ENCODE measurements at regions not wholly inside any gene's neighbourhood (a gene's known extent, or its start where the extent isn't known, plus 50 kb on each side); places are given as distances from the start of the nearest gene placed in this dataset.

DNA sequence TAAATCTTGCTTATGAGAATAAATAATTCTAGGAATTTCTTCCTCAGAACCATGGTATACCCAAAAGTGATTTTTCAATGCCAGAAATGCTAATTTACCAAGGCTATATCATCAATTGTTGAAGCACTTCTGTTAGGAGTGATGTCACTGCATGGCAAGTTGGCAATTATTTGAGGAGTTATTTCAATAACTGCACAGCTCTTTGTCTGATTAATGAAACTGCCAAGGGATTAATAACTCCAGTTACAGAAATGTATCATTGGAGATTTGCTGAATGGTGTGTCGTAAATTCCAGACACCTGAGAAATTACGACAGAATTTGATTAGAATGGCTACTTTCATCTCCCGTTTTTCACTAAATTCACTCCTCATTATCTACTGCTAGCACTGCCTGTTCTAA lies 182.6 kb upstream of the TYRP1 start:
- no CpG with 5 or more reads among the region's 3 CpGs for WGBS, 2 experiments (ENCODE audit: extremely low coverage in 2 of 2, insufficient read length in 1 of 2)
- Histone ChIP-seq H2AFZ (replicated peaks; ENCODE audit: low read length, poor library complexity) (no peak overlapping the region), H3K4me3 (ENCODE audit: insufficient read depth, low read depth, low read length) (no peak overlapping the region)

More for the DNA sequence above, 182.6 kb upstream of the TYRP1 start:
- H3K36me3 ChIP-seq (ENCODE audit: control insufficient read depth, insufficient read depth, low read length), result no peaks in the 10 kb centered on the region
- H3K27me3 ChIP-seq (ENCODE audit: control insufficient read depth, insufficient read depth, low read length), result no peaks in the 10 kb centered on the region
- no peak overlapping the region for H3K23ac ChIP-seq (ENCODE audit: low read depth, low read length)
- H2AK5ac ChIP-seq (ENCODE audit: low read depth, low read length), result no peak overlapping the region
- no peak overlapping the region for H4K8ac ChIP-seq (ENCODE audit: low read depth in 2 of 2, low read length in 2 of 2)
- no peak overlapping the region for H3K4me2 ChIP-seq (ENCODE audit: low read depth, low read length)
- intact Hi-C loops (cut with micrococcal nuclease), result no loop called here
- H3K14ac ChIP-seq (replicated peaks; ENCODE audit: low read depth, low read length), result no peak overlapping the region
- no peak overlapping the region for H3K18ac ChIP-seq (ENCODE audit: low read depth, low read length)
- TF ChIP-seq, protein P1, sequence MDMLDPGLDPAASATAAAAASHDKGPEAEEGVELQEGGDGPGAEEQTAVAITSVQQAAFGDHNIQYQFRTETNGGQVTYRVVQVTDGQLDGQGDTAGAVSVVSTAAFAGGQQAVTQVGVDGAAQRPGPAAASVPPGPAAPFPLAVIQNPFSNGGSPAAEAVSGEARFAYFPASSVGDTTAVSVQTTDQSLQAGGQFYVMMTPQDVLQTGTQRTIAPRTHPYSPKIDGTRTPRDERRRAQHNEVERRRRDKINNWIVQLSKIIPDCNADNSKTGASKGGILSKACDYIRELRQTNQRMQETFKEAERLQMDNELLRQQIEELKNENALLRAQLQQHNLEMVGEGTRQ (IDR thresholded peaks at IDR 0.05; ENCODE audit: low read depth, low read length), result no peak
- TF ChIP-seq, protein P2, sequence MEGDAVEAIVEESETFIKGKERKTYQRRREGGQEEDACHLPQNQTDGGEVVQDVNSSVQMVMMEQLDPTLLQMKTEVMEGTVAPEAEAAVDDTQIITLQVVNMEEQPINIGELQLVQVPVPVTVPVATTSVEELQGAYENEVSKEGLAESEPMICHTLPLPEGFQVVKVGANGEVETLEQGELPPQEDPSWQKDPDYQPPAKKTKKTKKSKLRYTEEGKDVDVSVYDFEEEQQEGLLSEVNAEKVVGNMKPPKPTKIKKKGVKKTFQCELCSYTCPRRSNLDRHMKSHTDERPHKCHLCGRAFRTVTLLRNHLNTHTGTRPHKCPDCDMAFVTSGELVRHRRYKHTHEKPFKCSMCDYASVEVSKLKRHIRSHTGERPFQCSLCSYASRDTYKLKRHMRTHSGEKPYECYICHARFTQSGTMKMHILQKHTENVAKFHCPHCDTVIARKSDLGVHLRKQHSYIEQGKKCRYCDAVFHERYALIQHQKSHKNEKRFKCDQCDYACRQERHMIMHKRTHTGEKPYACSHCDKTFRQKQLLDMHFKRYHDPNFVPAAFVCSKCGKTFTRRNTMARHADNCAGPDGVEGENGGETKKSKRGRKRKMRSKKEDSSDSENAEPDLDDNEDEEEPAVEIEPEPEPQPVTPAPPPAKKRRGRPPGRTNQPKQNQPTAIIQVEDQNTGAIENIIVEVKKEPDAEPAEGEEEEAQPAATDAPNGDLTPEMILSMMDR (conservative IDR thresholded peaks at IDR 0.05; ENCODE audit: low read depth, low read length), result no peak
- TF ChIP-seq FOS (IDR thresholded peaks at IDR 0.05; ENCODE audit: low read depth, low read length) (no peak), RFX5 (IDR thresholded peaks at IDR 0.05; ENCODE audit: low read depth, low read length) (no peak), MAFK (IDR thresholded peaks at IDR 0.05; ENCODE audit: low read depth, low read length) (no peak), RAD21 (IDR thresholded peaks at IDR 0.05; ENCODE audit: low read length) (no peak), BHLHE40 (IDR thresholded peaks at IDR 0.05; ENCODE audit: low read depth, low read length) (no peak), CEBPB (IDR thresholded peaks at IDR 0.05; ENCODE audit: low read depth, low read length) (no peak), MAZ (IDR thresholded peaks at IDR 0.05; ENCODE audit: borderline replicate concordance, low read depth, low read length) (no peak), POLR2A (IDR thresholded peaks at IDR 0.05; ENCODE audit: low read depth, low read length) (no peak), SMC3 (IDR thresholded peaks at IDR 0.05; ENCODE audit: low read depth, low read length) (no peak), NFE2L2 (IDR thresholded peaks at IDR 0.05; ENCODE audit: low read depth, low read length) (no peak), RCOR1 (IDR thresholded peaks at IDR 0.05; ENCODE audit: insufficient replicate concordance, low read length) (no peak), CHD1 (IDR thresholded peaks at IDR 0.05; ENCODE audit: low read depth, low read length) (no peak), MXI1 (IDR thresholded peaks at IDR 0.05; ENCODE audit: borderline replicate concordance, low read depth, low read length) (no peak)
- TF ChIP-seq, protein P3, sequence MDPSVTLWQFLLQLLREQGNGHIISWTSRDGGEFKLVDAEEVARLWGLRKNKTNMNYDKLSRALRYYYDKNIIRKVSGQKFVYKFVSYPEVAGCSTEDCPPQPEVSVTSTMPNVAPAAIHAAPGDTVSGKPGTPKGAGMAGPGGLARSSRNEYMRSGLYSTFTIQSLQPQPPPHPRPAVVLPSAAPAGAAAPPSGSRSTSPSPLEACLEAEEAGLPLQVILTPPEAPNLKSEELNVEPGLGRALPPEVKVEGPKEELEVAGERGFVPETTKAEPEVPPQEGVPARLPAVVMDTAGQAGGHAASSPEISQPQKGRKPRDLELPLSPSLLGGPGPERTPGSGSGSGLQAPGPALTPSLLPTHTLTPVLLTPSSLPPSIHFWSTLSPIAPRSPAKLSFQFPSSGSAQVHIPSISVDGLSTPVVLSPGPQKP (IDR thresholded peaks at IDR 0.05; ENCODE audit: borderline replicate concordance, low read depth, low read length), result no peak
- no peak overlapping the region for H2BK120ac ChIP-seq (ENCODE audit: low read depth, low read length)
- no peaks in the 10 kb centered on the region for H3K4me1 ChIP-seq (ENCODE audit: control insufficient read depth, insufficient read depth, low read length)
- H3K9ac ChIP-seq (ENCODE audit: low read depth, low read length), result no peak overlapping the region
- H4K91ac ChIP-seq (ENCODE audit: insufficient read depth, low read depth, low read length), result no peak overlapping the region
- H2BK15ac ChIP-seq (ENCODE audit: low read depth, low read length), result no peak overlapping the region
- no peak overlapping the region for H2BK20ac ChIP-seq (ENCODE audit: low read depth, low read length)
- in situ Hi-C loops (cut with MboI; ENCODE audit: low sequenced_read_pairs), result no loop called here
- dilution Hi-C loops (cut with HindIII; ENCODE audit: low sequenced_read_pairs, unreplicated experiment), result no loop called here
- no peak overlapping the region for H3K27ac ChIP-seq (ENCODE audit: insufficient read depth, low read length)
- BruUV-seq (replicated peaks), result no TSS peak
- no peaks in the 10 kb centered on the region for H3K9me3 ChIP-seq (ENCODE audit: control insufficient read depth, insufficient read depth, low read length)
- H4K20me1 ChIP-seq (ENCODE audit: insufficient read depth, low read length), result no peaks in the 10 kb centered on the region
- ChIA-PET POLR2A (ENCODE audit: unreplicated experiment) (no interaction called here), CTCF (no interaction called here)
- DNase-seq, result no peak
- no peak overlapping the region for H2AK9ac ChIP-seq (replicated peaks; ENCODE audit: low read depth, low read length, poor library complexity)
- no peaks in the 10 kb centered on the region for H3K9me1 ChIP-seq (ENCODE audit: insufficient read depth, low read length)
- no peak overlapping the region for H3K56ac ChIP-seq (ENCODE audit: extremely low read depth, insufficient read depth, low read length)
- H3K4ac ChIP-seq (ENCODE audit: low read depth, low read length), result no peak overlapping the region
- no peaks in the 10 kb centered on the region for H3K79me1 ChIP-seq (ENCODE audit: low read depth in 1 of 2, low read length in 2 of 2)
- no peak overlapping the region for H2BK5ac ChIP-seq (ENCODE audit: low read depth, low read length, poor library complexity, severe bottlenecking)
- ATAC-seq (ENCODE audit: low read depth), result no peak
- no peak overlapping the region for H4K5ac ChIP-seq (ENCODE audit: low read depth, low read length)

All from IMR-90 (cell line).